PC-9 (cell line): ENCODE measurements at regions not wholly inside any gene's neighbourhood (a gene's known extent, or its start where the extent isn't known, plus 50 kb on each side); places are given as distances from the start of the nearest gene placed in this dataset.

ENCODE experiments used
- CTCF ChIP-seq: fragments of 200-600 bp; sonication (generic); conservative IDR thresholded peaks from 2 replicates; pipeline ENCODE4 v1.6.1; 2017; ENCODE audit warnings: mixed run types, antibody characterized with exemption, mild to moderate bottlenecking, moderate library complexity
- EZH2 ChIP-seq: fragments of 200-600 bp; sonication (generic); IDR thresholded peaks from 2 replicates; pipeline ENCODE4 v1.8.0; 2017; ENCODE audit warnings: antibody characterized with exemption, low read depth

GRCh38 chr4:66331761-66332160 lies 661.5 kb upstream of the EPHA5 start:
- TF ChIP-seq CTCF (no peak), EZH2 (no peak)
